Thoracic aorta (tissue), 2 donors: ENCODE measurements at regions not wholly inside any gene's neighbourhood (a gene's known extent, or its start where the extent isn't known, plus 50 kb on each side); places are given as distances from the start of the nearest gene placed in this dataset.
"Not testable (repeated sequence)": the region's sequence is repeated elsewhere in the genome, so short reads cannot be mapped to it uniquely, and the experiment has no call there.

Experiments
- ATAC-seq: fragments of 150-250 bp; one replicate; pipeline ENCODE4 v1.8.0; 2017; ENCODE audit warnings: low read depth; ENCODE audit not compliant: insufficient number of reproducible peaks, low FRiP score
- DNase-seq: peaks from one replicate; pipeline ENCODE4 v3.0.0-alpha.2; 2020; ENCODE audit warnings: low spot score
- H3K27ac ChIP-seq, 2 donors: fragments of 200-600 bp; sonication (generic); 1 replicate in 1 of 2; 2 replicates in 1 of 2; pipeline ENCODE4 v1.5.1; 2016; ENCODE audit warnings: mild to moderate bottlenecking in 2 of 2, moderate library complexity in 2 of 2
- H3K27me3 ChIP-seq: fragments of 200-600 bp; sonication (generic); replicated peaks from 2 replicates; pipeline ENCODE4 v1.6.0; 2016; ENCODE audit warnings: mild to moderate bottlenecking; ENCODE audit not compliant: insufficient read depth
- H3K36me3 ChIP-seq: fragments of 200-600 bp; sonication (generic); one replicate; pipeline ENCODE4 v1.5.1; 2016
- H3K4me1 ChIP-seq, 2 donors: fragments of 200-600 bp; sonication (generic); 1 replicate in 1 of 2; 2 replicates in 1 of 2; pipeline versions ENCODE4 v1.5.1 to v1.6.0; 2016; ENCODE audit warnings: low read depth in 2 of 2, mild to moderate bottlenecking in 1 of 2; ENCODE audit not compliant: control insufficient read depth in 1 of 2
- H3K4me3 ChIP-seq: fragments of 200-600 bp; sonication (generic); 2 replicates; pipeline ENCODE4 v1.5.1; 2016; ENCODE audit warnings: mild to moderate bottlenecking
- H3K9me3 ChIP-seq: fragments of 200-600 bp; sonication (generic); 2 replicates; pipeline ENCODE4 v1.5.1; 2016
- TF ChIP-seq, protein P1 (sequence below): fragments of 200-600 bp; sonication (generic); IDR thresholded peaks from one replicate; pipeline ENCODE4 v1.5.1; 2019; ENCODE audit warnings: antibody characterized with exemption

DNA sequence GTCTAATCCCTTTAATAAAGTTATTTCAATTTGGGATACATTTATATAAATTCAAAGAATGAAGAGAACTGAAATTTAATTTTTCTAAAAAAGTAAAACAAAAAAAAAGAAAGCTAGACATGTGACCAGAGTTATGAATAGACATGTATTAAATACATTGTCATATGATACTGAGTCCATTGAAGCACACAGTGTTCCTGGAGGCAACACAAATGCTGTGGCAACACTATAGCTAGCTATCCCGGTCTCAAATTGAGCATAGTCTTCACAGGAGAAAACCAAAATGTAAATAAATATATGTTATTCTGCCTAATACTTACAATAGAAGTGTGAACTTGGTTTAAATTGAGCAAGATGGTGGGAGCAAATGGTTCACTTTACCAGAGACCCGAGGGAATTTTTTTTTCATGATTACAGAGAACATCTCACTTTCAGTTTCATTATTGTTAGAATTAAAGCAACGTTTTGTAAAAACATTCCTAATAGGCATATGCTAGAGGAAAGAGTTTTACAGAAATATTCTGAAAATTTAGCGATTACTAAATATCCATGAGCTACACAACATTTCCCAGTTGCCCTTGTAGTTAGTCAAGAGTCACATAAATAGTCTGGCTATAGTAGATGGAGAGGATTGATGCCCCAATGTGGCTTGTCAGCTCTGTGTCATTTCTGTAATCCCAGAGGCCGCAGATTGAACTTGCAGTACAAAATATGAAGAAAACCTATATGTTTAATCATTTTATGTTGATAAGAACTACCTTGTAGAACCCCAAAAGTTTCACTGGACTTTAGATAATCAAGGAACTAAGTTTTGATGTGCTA lies 775.7 kb upstream of the SPRY2 start:
- TF ChIP-seq, protein P1, sequence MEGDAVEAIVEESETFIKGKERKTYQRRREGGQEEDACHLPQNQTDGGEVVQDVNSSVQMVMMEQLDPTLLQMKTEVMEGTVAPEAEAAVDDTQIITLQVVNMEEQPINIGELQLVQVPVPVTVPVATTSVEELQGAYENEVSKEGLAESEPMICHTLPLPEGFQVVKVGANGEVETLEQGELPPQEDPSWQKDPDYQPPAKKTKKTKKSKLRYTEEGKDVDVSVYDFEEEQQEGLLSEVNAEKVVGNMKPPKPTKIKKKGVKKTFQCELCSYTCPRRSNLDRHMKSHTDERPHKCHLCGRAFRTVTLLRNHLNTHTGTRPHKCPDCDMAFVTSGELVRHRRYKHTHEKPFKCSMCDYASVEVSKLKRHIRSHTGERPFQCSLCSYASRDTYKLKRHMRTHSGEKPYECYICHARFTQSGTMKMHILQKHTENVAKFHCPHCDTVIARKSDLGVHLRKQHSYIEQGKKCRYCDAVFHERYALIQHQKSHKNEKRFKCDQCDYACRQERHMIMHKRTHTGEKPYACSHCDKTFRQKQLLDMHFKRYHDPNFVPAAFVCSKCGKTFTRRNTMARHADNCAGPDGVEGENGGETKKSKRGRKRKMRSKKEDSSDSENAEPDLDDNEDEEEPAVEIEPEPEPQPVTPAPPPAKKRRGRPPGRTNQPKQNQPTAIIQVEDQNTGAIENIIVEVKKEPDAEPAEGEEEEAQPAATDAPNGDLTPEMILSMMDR: no peak
- H3K9me3 ChIP-seq: no peaks in the 10 kb centered on the region
- H3K27me3 ChIP-seq: no peaks in the 10 kb centered on the region
- ATAC-seq (no peak), DNase-seq (no peak)
- no peak overlapping the region for H3K4me3 ChIP-seq
- no peaks in the 10 kb centered on the region for H3K4me1 ChIP-seq
- H3K27ac ChIP-seq: no peak overlapping the region
- no peaks in the 10 kb centered on the region for H3K36me3 ChIP-seq

DNA sequence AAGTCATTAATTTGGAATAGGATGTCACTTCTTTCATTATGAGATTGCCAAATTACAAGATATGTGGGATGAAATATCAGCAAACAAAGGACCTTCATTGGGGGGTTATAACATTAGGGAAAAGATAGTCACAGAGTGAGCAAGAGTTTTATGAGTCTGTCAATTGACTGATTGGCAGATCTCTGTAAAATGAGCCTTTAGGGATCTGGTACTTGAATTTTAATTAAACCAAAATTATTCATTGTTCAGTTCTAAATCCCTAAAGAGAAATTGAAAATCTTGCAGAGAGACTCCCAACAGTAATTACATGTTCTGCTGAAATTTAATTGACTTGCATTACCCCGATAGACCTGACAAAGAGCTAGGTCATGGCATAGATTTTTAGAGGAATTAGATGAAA lies 768.1 kb upstream of the SPRY2 start:
- ATAC-seq (no peak), DNase-seq (no peak)
- H3K27ac ChIP-seq: no peak overlapping the region
- TF ChIP-seq, protein P1: no peak
- no peaks in the 10 kb centered on the region for H3K27me3 ChIP-seq
- H3K36me3 ChIP-seq: no peaks in the 10 kb centered on the region
- no peaks in the 10 kb centered on the region for H3K9me3 ChIP-seq
- no peaks in the 10 kb centered on the region for H3K4me1 ChIP-seq
- H3K4me3 ChIP-seq: no peak overlapping the region

DNA sequence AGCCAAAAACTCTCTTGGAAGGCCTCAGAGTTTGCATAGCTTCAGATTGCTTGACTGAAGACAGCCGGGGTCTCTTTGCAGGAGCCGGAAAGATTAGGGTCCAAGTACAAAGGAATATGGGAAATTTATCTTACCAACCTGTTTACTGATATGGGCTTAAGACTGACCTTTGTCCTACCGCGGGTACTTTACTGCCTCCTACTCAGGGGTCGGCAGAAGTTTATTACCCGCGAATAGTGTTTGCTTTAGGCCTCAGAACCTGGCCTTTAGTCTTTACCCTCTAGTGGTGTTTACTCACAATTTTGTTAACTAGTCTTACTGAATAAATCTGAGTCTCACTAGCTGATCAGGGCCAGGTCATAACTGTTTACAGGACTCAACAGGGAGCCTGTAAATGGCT lies 765.4 kb upstream of the SPRY2 start:
- Histone ChIP-seq H3K27me3 (no peaks in the 10 kb centered on the region), H3K4me3 (no peak overlapping the region), H3K4me1 (no peaks in the 10 kb centered on the region), H3K36me3 (no peaks in the 10 kb centered on the region), H3K27ac (no peak overlapping the region), H3K9me3 (no peaks in the 10 kb centered on the region)
- TF ChIP-seq, protein P1: no peak
- ATAC-seq (no peak), DNase-seq (no peak)

DNA sequence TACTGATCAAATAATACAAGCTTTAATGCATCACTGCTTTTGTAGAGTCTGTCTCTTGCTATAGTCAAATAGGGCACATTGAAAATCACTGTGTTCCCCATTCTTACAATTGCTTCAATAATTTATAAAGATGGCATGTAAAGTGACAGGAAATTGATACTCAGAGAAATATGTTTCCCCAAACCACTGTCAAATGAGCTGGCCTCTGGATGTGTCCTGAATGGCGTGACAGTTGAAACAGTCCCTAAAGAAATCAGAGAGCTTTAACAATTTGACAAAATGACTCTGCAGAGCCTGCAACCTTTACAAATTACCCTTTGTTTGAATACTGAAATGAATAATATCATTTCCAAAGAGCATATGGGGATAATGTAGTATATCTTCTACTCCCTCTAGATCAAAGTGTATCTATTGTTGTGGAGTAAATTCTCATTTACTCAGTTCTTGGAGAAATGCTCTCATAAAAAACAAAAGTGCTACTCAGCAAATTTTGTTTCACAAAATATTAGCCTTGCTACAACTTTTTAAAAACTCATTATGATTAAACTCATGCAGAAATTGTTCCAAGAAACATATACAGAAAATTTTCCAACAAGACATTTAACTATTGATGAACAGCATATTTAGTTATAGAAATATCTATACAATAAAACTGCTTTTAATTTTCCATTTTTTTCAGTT lies 763.2 kb upstream of the SPRY2 start:
- TF ChIP-seq, protein P1: no peak
- ATAC-seq (no peak), DNase-seq (no peak)
- H3K27ac ChIP-seq: no peak overlapping the region
- no peaks in the 10 kb centered on the region for H3K4me1 ChIP-seq
- no peak overlapping the region for H3K4me3 ChIP-seq
- H3K27me3 ChIP-seq: no peaks in the 10 kb centered on the region
- H3K36me3 ChIP-seq: no peaks in the 10 kb centered on the region
- H3K9me3 ChIP-seq: no peaks in the 10 kb centered on the region

DNA sequence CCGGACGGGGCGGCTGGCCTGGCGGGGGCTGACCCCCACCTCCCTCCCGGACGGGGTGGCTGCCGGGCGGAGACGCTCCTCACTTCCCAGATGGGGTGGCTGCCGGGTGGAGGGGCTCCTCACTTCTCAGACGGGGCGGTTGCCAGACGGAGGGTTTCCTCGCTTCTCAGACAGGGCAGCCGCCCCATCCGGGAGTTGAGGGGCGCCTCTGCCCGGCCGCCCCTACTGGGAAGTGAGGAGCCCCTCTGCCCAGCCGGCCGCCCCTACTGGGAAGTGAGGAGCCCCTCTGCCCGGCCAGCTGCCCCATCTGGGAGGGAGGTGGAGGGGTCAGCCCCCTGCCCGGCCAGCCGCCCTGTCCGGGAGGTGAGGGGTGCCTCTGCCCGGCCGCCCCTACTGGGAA lies 761.1 kb upstream of the SPRY2 start:
- H3K36me3 ChIP-seq, H3K4me1 ChIP-seq, H3K27ac ChIP-seq, H3K4me3 ChIP-seq, H3K27me3 ChIP-seq, H3K9me3 ChIP-seq, DNase-seq, ATAC-seq: not testable (repeated sequence)
